UCSD-AML1 (cell line): ENCODE measurements at regions not wholly inside any gene's neighbourhood (a gene's known extent, or its start where the extent isn't known, plus 50 kb on each side); places are given as distances from the start of the nearest gene placed in this dataset.

ENCODE experiments used
- DNase-seq: peaks from one replicate; lab custom pipeline; 2025; ENCODE audit not compliant: unreplicated experiment; lab: John Stamatoyannopoulos, UW

GRCh38 chr9:31612336-31613030, 772.0 kb upstream of the ACO1 start:
- DNase-seq, result no peak

GRCh38 chr9:31615966-31616365, 768.5 kb upstream of the ACO1 start:
- DNase-seq, result no peak

- DNase-seq, result no peak
Measured at GRCh38 chr9:31623511-31623910, 760.9 kb upstream of the ACO1 start.

- no peak for DNase-seq
Measured at GRCh38 chr9:31629292-31629691, 755.2 kb upstream of the ACO1 start.

- no peak for DNase-seq
Measured at GRCh38 chr9:31637265-31637664, 747.2 kb upstream of the ACO1 start.

GRCh38 chr9:31637861-31638260, 746.6 kb upstream of the ACO1 start:
- no peak for DNase-seq

- DNase-seq, result no peak
Measured at GRCh38 chr9:31639451-31639850, 745.0 kb upstream of the ACO1 start.

- DNase-seq, result no peak
Measured at GRCh38 chr9:31669311-31669710, 715.1 kb upstream of the ACO1 start.

- no peak for DNase-seq
Measured at GRCh38 chr9:31671011-31671410, 713.4 kb upstream of the ACO1 start.

- no peak for DNase-seq
Measured at GRCh38 chr9:31674264-31674663, 710.2 kb upstream of the ACO1 start.

GRCh38 chr9:31677415-31677814, 707.0 kb upstream of the ACO1 start:
- DNase-seq, result no peak

GRCh38 chr9:31677877-31678276, 706.6 kb upstream of the ACO1 start:
- no peak for DNase-seq

GRCh38 chr9:31683116-31683515, 701.3 kb upstream of the ACO1 start:
- no peak for DNase-seq

GRCh38 chr9:31697956-31698355, 686.5 kb upstream of the ACO1 start:
- DNase-seq, result no peak

GRCh38 chr9:31699836-31700235, 684.6 kb upstream of the ACO1 start:
- no peak for DNase-seq

GRCh38 chr9:31700252-31701045, 684.0 kb upstream of the ACO1 start:
- DNase-seq, result no peak

GRCh38 chr9:31702957-31703356, 681.5 kb upstream of the ACO1 start:
- DNase-seq, result no peak

- no peak for DNase-seq
Measured at GRCh38 chr9:31715250-31715649, 669.2 kb upstream of the ACO1 start.

GRCh38 chr9:31719262-31719661, 665.2 kb upstream of the ACO1 start:
- DNase-seq, result no peak

GRCh38 chr9:31730398-31730797, 654.0 kb upstream of the ACO1 start:
- DNase-seq, result no peak

- DNase-seq, result no peak
Measured at GRCh38 chr9:31733166-31733565, 651.3 kb upstream of the ACO1 start.

- DNase-seq, result no peak
Measured at GRCh38 chr9:31736581-31737179, 647.8 kb upstream of the ACO1 start.
